ENCODE measurements at regions not wholly inside any gene's neighbourhood (a gene's known extent, or its start where the extent isn't known, plus 50 kb on each side); places are given as distances from the start of the nearest gene placed in this dataset.

DNA sequence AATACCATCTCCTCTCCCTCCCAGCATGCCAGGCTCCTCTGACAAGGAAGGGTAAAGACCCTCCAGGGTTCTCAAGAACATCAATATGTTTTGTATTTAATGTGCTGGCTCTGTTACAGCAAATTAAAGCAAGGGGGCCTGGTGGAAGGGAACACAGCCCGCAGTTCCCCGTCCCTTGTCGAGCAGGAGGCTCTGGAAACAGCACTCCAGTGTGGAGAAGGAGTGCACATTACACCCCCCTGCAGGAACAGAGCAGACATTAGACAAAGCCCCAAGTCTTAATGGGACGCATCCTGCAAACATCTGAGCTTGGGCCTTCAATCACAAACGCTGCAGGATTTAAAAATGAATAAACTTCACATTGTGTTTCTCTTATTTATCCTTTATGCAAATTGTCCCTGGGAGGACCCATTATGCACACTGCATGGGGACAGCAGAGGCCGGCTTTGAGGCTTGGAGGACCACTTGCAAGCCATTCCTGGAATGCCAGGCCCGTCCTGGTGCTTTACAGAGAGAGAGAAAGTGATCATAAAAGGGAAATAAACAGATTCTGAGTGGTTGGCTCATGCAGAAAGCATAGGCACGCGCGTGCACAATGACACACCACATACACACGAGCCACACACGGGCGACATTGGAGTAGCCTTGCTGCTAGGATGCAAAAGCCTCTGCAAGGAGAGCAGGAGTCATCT, 328.7 kb downstream of the SMAD2 start:
- no peak for DNase-seq (ENCODE audit: low read depth)

DNA sequence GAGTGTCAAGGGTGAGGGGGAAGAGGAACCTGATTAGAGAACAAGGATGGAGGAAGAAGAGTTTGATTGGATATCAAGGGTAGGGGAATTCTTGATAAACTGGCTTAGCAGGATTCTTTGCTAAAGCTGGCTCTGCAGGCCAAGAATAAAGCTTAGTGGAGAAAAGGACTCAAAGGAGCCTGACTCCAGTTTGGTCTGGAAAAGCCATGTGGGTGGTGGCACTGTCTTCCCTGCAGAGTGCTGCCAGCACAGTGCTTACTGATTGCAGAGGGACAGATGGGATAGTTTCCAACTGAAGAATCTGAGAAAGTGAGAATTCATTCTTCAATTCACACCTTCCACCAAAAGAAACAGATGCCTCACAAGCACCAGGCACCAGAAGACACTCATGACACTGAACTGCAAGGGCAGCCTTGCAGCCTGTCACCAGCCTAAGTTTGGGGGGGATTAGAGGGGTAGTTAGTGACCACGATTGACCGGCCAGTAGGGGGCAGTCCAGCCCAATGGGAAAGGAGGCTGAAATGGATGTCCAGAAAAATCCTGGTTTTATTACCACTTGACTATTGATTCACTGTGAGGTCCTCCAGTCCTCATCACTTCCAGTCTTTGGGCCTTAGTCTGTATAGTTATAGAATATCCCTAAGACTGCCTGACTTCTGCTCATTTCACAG, 334.5 kb downstream of the SMAD2 start:
- peak; percentile 2 for DNase-seq (ENCODE audit: low read depth)

- no peak for DNase-seq (ENCODE audit: low read depth)
These were observed 335.8 kb downstream of the SMAD2 start for GRCh38 chr18:47594621-47595086.

- DNase-seq (ENCODE audit: low read depth): no peak
These were observed 336.6 kb downstream of the SMAD2 start for GRCh38 chr18:47593744-47594472.

DNA sequence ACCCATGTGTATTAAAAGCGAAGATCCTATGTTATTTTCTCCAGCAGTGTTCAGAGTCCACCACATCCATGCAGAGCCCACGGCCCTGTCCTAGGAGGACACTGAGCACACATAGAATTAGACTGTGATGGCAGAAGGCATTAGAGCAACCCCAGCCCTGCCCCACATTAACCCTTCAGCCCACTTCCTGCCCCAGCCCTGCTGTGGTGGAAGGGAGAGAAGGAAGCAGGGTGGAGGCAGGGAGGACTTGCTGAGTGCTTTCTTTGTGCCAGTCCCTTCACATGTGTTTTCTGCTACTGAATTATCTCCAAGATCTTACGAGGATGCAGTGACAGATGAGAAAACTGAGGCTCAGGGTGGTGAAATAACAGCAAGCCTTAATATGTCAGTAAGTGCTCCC, 339.0 kb downstream of the SMAD2 start:
- no peak for DNase-seq (ENCODE audit: low read depth)

- DNase-seq (ENCODE audit: low read depth): no peak
These were observed 336.1 kb upstream of the SKOR2 start for GRCh38 chr18:47587587-47587986.

GRCh38 chr18:47586418-47587070, 335.1 kb upstream of the SKOR2 start:
- no peak for DNase-seq (ENCODE audit: low read depth)

- DNase-seq (ENCODE audit: low read depth): no peak
These were observed 334.5 kb upstream of the SKOR2 start for GRCh38 chr18:47585914-47586313.

- DNase-seq (ENCODE audit: low read depth): no peak
These were observed 333.7 kb upstream of the SKOR2 start for GRCh38 chr18:47585136-47585535.

GRCh38 chr18:47582093-47582492, 330.6 kb upstream of the SKOR2 start:
- DNase-seq (ENCODE audit: low read depth): no peak

- DNase-seq (ENCODE audit: low read depth): no peak
These were observed 326.1 kb upstream of the SKOR2 start for GRCh38 chr18:47577520-47577919.

GRCh38 chr18:47574966-47575365, 323.5 kb upstream of the SKOR2 start:
- no peak for DNase-seq (ENCODE audit: low read depth)

DNA sequence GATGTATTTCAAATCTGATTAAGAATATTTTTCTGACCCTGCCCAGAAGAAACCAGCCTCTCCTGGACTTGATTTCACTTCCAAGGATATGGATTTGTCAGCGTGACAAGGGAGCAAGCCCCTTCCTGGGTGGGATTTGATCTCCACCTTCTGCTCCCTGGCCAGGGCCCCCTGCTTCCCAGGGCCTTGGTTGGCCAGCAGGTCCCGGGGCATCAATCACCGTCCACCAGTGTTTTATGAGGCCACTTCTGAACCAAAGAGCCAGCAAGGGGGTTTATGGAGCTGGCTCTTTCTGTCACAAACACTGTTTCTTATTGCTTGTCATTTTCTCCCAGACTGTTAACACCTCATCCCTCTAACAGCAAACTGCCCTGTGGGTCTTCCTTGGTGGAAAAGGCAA, 320.5 kb upstream of the SKOR2 start:
- DNase-seq (ENCODE audit: low read depth): no peak

DNA sequence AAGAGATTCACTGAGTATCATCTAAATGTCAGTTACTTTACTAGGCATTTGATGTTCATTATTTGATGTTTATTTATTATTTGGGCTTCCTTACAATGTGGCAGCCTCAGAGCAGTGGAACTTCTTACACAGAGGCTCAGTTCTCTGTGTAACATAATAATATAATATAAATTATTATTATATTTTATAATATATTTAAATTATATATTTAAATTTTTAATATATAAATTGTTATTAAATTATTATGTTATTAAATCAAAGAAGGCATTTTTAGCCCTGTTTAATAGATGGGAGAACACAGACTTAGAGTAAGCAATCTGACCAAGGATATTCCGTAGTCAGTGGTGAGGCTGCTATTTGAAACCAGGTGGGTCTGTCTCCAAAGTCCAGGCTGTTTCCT, 315.3 kb upstream of the SKOR2 start:
- no peak for DNase-seq (ENCODE audit: low read depth)

DNA sequence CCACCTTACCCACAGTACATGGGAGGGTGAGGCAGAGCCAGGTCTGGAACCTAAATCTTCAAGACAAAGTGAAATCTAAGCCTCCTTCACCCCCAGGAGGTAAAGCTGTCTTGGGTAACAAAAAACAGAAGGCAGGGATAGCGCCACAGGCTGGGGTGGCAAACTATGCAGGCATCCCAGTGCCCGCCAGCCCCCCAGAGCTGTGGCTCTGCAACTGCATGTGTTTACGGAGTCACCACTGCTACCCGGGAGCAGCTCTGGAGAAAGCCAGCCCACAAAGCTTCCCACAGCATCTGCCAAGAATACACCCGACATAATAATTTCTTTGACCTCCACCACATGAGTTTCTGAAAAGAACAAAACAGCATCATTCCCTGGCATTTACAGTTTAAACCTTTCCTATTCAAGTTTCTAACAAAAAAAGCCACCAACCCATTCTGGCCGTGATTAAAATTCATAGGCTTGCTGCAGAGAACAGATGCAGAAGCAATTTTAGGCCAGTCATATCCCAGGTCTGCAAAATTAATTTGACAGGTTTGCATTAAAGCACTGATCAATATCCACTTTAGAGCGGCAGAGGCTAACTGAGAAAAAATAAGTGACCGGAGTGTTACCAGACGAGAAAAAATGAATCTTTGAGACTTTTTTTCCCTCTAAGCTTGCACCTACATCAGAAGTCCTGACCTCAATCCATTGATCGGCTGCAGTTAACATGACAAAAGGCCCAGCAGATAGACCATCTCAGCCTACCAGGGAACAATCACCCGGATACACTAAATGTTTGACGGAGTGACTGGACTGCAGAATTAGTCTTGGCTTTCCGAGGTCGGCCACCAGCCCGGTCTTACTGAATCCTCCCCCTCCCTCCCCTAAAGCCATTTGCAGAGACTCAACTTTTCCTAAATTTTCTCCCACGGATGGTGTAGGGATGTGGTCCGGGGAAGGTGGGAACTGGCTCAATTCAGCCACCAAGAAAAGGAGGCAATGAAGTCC, 309.6 kb upstream of the SKOR2 start:
- DNase-seq (ENCODE audit: low read depth): no peak

DNA sequence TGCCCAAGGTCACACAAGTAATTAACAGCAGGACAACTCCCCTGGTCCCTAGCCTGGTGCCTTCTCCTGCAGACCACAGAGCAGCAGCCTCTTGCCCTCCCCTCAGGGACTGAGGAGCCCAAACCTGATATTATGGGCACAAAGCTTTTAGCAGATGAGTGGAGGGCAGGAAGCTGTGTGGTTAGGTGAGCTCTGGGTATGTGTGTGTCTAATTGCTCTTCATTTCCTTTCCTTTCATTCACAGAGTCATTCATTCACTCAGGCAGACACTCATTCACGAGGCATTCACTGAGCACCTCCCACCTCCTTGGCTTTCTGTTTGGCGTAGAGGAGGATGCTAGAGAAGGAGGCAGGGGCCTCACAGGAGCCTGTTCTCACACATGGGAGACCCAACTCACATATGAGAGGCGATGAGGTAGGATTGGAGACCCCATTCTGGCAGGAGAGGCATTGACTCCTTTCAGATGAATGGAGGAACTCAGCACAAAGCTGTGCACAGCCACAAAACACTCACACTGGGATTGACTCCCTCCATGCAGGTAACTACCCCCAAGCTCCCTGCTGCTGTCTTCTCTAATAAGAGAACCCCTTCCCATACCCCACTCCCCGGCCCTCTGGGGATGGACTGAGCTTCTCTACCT, 306.8 kb upstream of the SKOR2 start:
- no peak for DNase-seq (ENCODE audit: low read depth)

GRCh38 chr18:47557160-47557559, 305.7 kb upstream of the SKOR2 start:
- DNase-seq (ENCODE audit: low read depth): no peak

DNA sequence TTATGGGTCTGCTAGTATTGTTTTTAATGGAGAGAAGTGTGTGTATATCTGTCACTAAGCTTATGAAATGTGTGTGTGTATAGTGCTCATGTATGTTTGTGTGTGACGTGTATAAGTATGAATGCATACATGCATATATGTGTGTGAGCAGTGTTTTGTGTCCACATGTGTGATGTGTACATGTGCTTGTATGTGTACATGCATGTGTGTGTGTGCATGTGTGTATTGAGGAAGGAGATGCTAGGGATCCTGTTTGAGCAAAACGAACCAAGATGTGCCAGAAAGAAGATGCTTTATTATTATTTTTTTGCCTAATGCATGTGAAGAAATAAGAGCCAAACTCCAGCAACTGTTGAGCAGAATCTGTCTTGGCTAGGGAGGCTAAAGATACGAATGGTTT, 301.3 kb upstream of the SKOR2 start:
- no peak for DNase-seq (ENCODE audit: low read depth)

- no peak for DNase-seq (ENCODE audit: low read depth)
These were observed 299.2 kb upstream of the SKOR2 start for GRCh38 chr18:47550611-47551010.

DNA sequence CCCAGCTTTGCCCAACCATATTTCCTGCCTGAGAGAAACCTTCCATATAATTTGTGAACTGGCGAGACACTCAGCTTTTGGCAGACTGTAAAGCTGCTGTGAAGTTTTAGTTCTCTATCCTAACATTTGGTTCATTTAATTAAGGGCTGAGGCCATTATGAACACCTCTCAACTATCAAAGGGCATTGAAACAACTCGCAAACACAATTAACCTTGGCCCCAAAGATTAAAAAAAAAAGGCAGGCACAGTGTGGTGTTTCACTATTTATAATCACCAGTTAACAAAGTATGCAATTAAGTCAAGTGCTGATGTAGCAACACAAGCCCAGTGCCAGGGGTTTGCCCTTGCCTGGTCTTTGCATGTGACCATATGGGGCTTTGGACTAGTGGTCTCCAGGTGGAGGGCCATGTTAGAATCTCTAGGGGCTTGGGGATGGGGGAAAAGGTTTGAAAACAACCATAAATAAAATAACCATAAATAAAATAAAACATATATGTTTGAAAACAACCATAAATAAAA, 297.6 kb upstream of the SKOR2 start:
- DNase-seq (ENCODE audit: low read depth): no peak
